ENCODE measurements at regions not wholly inside any gene's neighbourhood (a gene's known extent, or its start where the extent isn't known, plus 50 kb on each side); places are given as distances from the start of the nearest gene placed in this dataset.

DNA sequence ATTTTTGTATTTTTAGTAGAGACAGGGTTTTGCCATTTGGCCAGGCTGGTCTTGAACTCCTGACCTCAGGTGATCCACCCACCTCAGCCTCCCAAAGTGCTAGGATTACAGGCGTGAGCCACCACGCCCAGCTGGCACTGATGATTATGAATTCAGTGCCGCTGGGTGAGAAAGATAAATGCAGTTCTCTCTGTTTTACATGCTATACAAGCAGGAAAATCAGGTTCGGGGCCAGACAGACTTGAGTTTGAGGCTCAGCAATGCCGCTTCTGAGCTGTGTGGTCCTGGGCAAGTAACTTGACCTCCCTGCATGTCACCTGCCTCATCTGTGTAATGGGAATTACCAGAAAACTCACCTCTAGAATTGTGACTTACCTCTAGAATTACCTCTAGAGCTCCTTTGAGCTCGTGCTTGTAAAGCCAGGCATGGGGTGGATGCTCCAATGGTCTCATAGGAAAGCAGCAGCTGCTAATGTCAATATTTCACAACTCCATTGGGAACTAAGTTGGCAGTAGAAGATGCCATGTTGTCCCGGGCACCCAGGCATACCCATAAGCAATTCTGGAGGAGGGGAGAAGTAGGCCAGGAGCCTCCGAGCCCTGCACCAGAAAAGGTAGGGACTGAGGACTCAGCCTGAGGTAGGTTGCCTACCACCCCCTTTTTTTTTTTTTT lies 119.8 kb upstream of the SLC25A33 start:
- DNase-seq (ENCODE audit: low read depth in 2 of 2): no peak

DNA sequence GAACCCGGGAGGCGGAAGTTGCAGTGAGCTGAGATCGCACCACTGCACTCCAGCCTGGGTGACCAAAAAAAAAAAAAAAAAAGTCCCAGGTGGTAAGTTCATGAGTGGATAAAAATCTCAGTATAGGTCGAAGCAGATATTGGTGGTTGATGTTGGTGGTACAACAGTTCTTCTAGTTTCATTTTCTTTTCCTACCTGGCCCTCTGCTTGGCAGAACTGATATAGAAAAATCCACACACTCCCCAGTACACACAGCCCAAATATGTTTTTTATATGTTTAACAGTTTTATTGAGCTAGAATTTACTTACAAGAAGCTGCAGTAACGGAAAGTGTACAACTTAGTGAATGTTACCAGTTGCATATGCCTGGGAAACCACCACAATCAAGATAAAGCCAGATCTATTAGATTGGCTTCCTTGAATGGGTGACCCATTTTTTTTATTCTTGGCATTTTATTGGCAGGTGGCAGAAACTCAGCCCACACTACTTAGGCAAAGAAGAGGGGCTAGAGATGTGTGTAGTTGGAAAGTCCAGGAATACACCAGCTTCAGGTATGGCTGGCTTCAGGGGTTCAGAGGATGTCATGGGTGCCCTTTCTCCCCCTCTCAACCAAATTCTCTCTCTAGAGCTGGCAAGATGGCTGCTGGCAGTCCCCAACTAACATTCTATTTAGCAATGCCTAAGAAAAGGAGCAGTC lies 118.3 kb upstream of the SLC25A33 start:
- DNase-seq (ENCODE audit: low read depth in 2 of 2): no peak

DNA sequence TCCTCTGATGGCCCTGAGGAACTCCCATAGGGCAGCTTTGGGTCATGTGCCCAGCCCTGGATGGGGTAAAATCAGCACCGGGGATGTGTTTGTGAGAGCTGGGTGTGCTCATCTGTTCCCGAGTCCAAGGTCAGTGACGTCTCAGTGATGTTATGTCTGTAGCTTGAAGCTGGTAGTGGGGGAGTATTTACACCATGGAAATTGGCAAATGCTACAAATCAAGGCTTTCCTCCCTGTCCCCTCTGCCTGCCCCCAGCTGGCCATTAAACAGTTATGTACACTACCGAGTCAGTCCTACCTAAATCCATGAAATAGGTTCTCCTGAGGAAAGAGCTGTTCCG lies 117.8 kb upstream of the SLC25A33 start:
- DNase-seq (ENCODE audit: low read depth in 2 of 2): no peak

DNA sequence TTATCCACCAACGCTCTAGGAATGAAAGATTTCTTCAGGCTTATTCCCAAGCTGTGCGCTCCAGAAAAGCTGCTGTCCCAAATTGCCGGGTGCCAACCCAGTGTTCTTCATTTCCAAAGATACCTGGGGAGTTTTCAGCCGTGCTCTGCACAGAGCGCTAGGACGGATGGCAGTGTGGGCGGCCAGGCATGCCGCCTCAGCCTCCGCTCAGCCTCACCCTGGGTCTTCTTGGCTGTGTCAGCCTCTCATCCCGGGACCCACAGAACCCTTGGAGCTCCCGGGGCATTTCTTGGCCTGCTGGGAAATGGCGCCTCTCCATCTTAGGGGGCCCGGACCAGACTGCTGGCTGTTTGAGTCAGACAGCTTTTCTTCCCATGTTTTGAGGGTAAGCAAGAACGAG lies 116.9 kb upstream of the SLC25A33 start:
- no peak for DNase-seq (ENCODE audit: low read depth in 2 of 2)

DNA sequence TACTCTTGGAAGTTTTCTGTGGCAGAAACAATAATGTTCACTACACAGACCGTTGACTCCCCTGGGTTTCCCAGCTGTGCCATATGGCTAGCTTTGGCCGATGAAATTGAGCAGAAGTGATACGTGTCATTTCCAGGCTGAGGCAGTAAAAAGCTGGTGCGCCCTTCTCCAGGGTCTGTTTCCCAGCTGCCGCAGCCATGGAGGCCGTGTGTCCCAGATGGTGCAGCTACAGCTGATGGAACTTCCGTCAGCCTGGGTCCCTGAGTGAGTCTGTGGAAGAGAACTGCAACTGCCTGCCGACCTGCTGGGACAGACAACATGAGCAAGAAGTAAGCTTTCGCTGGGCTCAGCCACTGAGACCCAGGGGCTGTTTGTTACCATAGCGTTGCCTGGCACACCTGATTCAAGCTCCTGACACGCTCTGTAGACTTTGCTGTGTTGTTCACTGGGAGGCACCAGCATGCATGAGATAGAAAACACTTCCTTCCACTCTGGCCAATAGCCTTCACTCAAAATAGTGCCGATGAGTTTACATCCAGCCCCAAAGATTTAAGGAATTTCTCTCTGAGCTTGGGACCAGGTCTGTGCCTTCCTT lies 116.3 kb upstream of the SLC25A33 start:
- no peak for DNase-seq (ENCODE audit: low read depth in 2 of 2)

DNA sequence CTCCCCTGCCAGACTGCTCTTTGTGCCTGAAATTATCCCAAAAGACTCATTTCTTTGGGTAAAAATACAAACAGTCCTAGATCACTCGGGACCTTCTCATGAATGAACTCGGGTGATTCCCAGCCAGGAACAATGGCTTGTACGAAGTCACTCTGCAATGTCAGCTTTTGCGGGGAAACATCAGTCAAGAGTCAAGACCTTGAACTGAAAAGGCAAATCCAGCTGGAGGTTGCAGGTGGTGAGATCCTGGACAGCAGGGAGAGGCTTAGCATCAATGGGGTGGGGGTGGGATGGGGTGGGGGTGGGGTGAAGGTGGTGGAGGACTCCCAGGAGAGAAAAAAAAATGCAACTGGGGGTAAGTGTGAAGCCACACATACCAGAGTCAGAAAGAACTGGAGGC lies 115.0 kb upstream of the SLC25A33 start:
- DNase-seq (ENCODE audit: low read depth in 2 of 2): no peak

DNA sequence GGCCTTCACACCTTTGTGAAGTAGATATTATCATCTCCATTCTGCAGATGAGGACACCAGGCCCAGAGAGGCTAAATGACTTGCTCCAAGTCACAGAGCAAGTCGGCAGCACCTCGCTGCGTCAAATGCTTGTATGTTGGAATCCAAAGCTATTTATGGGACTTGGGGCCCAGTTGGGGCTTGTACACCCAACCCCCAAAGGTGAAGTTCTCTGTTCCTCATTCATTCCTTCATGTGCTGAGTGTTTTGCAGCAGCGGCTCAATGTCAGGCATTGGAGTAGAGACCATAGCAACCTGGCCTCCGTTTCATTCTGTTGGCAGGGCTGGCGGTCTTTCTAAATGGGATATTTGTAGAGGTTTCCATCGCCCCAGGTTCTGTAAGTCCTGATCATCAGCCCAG lies 113.4 kb upstream of the SLC25A33 start:
- DNase-seq (ENCODE audit: low read depth in 2 of 2): no peak

DNA sequence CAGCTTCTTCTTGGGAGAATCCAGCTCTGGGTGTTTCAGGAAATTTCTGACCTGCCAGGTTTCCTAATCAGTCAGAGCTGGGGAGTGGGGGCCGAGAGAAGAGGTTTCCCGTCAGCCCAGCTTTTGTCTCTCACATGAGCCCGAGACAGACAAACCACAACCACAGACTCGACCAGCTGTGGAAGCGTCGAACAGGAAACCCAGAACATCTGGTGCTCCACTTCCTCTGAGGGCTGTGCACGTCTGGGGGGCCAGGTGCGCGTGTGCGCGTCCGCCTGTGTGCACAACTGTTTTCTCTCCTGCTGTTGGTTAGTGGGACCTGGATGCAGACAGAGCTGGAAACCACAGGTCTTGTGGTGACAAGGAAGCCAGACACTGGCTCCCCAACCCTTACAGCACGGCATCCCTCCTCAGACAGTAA lies 113.0 kb upstream of the SLC25A33 start:
- DNase-seq (ENCODE audit: low read depth in 2 of 2): peak in 1 of 2 donors; percentile 58

DNA sequence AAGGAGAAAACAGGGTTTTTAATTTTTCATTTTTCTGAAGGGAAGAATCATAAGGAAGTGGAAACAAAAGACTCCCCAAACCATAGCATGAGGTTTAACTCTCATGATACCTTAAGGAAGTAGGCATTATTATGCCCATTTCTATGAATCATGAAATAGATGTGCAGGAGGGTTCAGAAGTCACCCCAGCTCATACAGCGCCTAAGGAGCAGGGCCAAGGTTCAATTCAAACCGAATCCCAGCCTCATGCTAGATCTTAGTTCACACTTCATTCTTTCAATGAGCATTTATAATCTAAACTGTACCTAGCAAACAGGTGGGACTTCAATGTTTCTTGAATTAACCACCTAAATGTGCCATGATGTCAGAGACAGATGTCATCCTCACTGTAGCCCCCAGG lies 111.9 kb upstream of the SLC25A33 start:
- no peak for DNase-seq (ENCODE audit: low read depth in 2 of 2)

DNA sequence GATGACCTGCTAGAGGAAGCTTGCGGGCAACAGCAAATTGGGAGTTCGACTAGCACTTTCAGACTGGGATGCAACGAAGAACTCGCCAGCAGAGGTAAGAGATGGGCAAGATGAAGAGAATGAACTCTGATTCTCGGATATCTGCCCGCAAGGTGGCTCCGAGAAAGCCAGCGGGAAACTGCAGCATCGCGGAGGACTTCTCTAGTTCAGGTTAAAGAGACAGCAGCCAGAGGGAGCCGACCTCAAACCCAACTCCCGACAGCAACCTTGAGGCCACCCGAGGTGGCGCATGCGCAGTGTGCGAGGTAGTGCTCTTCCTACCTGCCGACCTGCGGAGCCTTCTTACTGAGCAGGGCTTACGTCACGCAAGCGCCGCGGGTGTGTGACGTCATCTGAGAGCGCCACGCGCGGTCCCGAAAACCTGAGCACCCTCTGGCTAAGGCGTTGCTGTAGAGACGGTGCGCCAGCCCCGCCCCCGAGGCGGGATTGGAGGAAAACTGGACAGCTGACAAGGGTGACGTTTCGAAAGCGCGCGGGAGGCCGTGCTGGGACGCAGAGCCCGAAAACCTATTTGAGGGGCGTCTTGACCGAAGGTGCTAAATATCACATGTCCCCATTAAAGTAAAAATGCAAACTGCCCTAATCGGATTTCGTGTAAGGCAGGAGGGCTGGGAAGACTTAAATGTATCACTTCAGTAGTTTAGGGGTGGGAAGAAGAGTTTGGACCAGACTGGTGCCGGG lies 110.5 kb upstream of the SLC25A33 start:
- peak; percentile 99 for DNase-seq (ENCODE audit: low read depth in 2 of 2)

DNA sequence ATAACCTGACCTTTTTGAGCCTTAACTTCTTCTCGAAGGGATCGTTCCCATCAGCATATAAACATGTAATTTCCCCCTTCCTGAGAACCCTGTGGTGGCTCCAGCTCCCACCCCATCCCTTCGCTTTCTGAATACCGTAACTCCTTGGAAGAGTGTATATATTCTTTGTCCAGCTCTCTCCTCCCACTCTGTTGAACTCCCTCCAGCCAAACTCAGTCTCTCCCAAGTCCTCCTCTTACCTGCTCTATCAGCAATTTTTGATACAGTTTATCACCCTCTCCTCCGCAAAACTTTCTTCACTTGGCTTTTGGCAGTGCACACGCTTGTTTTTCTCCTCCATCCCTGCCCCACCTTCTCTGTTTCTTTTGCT lies 109.9 kb upstream of the SLC25A33 start:
- no peak for DNase-seq (ENCODE audit: low read depth in 2 of 2)

DNA sequence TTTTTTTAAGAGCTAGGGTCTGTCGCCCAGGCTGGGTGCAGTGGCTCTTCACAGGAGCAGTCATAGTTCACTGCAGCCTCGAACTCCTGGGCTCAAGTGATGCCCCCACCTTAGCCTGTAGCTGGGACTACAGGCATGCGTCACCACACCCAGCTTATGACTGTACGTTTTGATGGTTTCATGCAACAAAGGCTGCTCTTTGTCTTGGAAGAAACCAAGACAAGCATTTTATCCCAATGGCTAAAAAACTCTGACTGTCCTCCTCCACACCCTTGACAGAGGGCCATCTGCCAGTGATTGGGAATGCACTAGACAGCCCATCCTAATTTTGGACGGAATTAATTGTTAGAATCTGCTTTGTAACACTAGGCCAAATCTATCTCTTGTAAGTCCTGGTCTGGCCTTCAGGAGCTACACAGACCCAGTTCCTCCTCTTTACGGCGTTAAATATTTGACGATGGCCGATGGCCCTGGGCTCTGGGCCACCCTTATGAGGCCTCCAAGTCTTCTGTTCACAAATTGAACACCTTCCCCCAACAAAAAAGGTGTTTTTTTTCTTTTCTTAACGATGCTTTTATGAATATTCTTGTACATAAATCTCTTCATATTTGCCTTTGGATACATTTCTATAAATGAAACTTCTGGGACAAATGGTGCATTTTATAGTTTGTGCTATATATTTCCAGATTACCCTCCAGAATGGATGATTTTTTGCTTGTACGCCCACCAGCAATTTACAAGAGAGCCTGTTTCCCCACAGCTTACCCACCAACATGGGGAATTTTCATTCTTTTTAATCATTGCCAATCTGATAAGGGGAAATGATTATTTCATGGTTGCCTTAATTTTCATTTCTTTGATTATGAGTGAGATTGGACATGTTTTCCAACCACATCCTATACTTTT lies 104.8 kb upstream of the SLC25A33 start:
- DNase-seq (ENCODE audit: low read depth in 2 of 2): no peak

DNA sequence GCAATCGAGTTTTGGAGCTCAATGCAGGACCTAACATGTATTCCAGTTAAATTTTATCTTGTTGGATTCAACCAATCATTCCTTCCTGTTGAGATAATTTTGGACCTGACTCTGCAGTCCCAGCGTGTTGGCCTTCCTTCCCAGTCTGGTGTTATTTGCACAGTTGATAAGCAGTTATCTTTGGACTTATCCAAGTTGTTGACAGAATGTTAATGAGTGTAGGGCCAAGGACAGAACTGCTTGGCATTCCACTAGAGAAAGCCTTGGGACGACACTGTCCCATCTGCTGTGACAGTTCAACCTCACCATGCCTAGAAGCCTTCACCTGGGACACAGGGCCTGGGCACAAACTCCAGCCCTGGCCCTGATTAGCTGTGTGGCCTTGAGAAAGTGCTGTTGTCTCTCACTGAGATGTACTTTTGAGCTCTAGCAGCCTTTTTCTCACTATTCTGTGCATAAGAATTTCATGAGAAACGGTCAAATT lies 104.1 kb upstream of the SLC25A33 start:
- DNase-seq (ENCODE audit: low read depth in 2 of 2): no peak

DNA sequence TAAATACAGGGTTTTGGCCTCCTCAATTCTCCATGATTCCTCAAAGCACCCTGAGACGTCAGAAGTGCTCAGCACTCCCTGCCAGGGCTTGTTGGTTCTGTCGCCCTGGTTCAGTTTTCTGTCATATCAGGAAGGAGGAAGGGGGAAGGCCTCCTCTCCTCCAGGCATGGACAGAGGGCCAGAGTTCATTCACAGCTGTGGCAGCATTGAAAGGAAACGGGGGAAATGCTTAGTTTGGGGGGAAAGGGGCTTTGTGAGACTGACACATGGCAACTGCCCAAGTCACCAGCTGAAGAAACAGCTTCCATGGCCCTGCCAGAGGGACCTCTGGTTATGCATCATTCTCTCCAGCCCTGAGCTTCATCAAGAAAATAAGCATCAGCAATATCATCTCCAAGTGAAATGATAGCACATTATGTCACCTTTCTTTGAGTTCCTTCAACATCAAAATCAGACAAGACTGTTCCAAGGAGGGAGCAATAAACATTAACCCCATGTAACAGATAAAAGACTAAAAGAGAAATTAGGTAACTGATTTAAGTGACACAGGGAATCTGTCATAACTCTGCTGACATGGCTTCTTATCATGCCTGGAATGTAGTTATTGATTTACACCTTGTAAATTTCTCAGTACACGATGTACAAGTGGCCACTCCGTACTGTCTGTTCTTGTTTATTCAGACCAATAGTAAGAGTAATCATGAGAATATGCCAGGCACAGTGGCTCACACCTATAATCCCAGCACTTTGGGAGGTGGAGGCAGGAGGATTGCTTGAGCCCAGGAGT lies 103.2 kb upstream of the SLC25A33 start:
- DNase-seq (ENCODE audit: low read depth in 2 of 2): no peak

DNA sequence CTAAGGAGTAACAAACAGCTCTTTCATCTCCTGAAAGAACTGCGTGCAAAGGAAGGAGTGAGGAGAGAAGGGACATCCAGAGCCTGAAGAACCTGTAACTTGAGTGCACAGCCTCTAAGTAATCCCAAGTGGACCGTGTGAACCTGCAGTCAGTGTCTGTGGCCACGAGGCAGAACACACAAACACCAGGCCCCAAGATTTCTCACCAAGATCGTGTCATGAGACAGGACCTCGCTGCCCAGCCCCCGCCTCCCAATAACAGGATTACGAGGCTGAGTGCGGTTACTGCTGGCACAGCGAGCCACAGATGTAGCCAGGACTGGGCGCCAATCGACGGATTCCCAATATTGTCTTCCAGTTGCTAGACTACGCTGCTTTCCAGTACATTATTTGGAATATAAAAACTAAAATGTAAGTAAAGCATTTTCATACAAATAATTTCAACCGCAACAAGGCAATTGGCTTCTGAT lies 101.3 kb upstream of the SLC25A33 start:
- no peak for DNase-seq (ENCODE audit: low read depth in 2 of 2)

DNA sequence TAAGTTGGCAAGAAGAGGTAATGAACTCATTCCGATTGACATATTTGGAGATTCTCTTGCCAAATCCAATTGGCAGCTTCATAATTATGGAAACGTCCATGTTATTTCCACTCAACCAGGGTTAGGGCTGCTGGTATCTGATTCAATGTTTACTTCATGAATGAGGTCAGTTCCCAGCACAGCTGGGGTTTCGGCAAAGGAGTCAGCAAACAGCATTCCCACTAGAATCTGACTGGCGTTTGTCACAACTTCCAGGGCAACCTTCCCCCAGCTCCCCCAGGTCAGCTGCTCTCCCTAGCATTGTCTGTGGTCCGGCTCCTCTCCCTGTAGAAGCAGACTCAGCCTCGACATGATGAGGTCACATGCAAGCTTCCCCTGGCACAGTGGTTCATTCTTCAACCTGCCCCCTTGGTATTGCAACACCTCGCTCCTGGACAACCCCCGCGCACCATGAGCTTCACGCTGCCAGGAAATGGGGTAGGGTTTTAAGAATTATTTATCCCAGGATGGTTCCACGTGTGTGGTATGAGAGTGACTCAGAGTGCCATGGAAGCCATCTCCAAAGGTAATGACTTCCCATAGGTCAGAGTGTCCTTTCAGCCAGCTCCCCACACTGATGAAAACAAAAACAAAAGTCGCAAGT lies 100.7 kb upstream of the SLC25A33 start:
- no peak for DNase-seq (ENCODE audit: low read depth in 2 of 2)

DNA sequence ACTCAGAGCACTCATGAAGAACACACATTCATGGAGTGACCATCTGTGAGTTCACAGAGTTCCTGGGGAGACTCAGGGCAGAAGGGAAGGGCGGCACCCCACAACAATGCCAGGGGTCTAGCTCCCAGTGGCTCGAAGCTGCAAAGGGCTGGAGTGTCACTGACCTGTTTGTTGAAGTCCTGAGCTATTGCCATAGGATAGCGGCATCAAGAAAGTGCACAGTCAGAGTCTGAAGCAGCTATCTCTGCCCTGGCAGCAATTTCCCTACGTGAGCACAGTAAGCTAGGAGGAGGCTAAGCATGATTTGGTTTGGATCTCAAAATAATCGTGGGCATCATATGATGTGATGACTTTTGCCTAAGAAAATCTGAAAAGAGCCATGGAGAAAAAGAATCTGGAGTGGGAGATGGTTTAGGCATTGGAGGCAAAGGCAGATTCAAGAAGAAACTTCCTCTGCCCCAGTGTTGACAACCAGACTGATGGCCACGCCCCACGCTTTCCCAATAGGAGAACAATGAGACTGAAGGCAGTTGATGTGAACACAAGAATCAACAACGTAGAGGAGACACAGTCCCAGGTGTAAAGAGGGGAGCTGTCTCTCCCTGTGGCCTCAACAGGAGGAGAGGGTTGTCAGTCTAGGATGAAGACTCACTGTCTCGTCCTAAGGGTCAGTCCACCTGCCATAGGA lies 100.0 kb upstream of the SLC25A33 start:
- DNase-seq (ENCODE audit: low read depth in 2 of 2): no peak

DNA sequence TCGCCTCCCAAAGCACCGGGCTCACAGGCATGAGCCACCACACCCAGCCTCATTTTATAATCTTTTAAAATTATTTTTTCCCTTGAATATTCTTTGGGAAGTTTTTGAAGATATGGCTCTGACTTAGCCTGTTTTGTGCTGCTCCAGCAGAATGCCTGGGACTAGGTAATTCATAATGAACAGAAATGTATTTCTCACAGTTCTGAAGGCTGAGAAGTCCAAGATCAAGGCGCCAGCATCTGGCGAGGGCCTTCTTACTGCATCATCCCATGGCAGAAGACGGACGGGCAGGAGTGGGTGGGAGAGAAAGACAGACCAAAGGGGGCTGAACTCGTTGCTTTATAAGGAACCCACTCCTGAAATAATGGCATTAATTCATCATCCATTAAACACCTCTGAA lies 99.0 kb upstream of the SLC25A33 start:
- no peak for DNase-seq (ENCODE audit: low read depth in 2 of 2)

DNA sequence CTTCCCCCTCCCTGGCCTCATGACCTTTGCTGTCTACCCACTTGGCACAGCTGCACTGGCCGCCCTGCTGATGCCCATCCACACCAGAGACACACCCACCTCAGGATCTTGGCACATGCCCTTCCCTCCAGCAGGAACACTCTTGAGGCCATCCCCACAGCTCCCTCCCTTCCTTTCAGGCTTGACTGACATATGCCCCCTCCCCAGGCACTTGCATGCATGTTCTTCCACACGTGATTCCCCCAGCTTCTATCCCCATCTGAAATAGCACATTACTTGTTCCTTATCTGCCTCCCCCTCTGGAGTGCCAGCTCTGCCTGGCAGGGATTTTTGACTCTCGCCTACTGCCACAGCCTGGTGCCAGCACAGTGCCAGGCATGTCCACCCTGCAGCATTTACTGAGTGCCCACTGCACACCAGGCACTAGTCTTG lies 98.5 kb upstream of the SLC25A33 start:
- no peak for DNase-seq (ENCODE audit: low read depth in 2 of 2)

Data from stimulated activated CD4-positive, alpha-beta T cell treated with anti-CD3 and anti-CD28 coated beads, Interleukin-1b, Interleukin-23, amount 100 ng/mL, for 1 hour (primary cell).